MCF 10A (cell line): ENCODE measurements at regions not wholly inside any gene's neighbourhood (a gene's known extent, or its start where the extent isn't known, plus 50 kb on each side); places are given as distances from the start of the nearest gene placed in this dataset.
"Not testable (repeated sequence)": the region's sequence is repeated elsewhere in the genome, so short reads cannot be mapped to it uniquely, and the experiment has no call there.

Source experiments
- BruUV-seq: library from RNA; stranded (reverse); fragments of 400-500 nt; replicated peaks from 2 replicates; lab custom pipeline; 2021; lab: Mats Ljungman, UMichigan
- CTCF ChIA-PET: fragments of 300-600 bp; sonication (Branson Sonifier 250); formaldehyde crosslinking; extraction: SDS; loops from one replicate; lab custom pipeline; 2021; ENCODE audit warnings: antibody characterized with exemption, inconsistent platforms; lab: Yijun Ruan, JAX
- POLR2A ChIA-PET: fragments of 300-600, 350-650 bp; sonication (Branson Sonifier 250); formaldehyde crosslinking; extraction: SDS; loops from one replicate; lab custom pipeline; 2020; ENCODE audit warnings: antibody characterized with exemption, inconsistent platforms; lab: Yijun Ruan, JAX
- DNase-seq: peaks from one replicate; pipeline ENCODE4 v3.0.0-alpha.2; 2018; ENCODE audit not compliant: unreplicated experiment
- H3K27ac Mint-ChIP-seq: one replicate; pipeline ENCODE4 v1.8.0; 2022; ENCODE audit warnings: mild to moderate bottlenecking, low read depth, mixed read lengths; ENCODE audit not compliant: unreplicated experiment
- H3K27me3 Mint-ChIP-seq: one replicate; pipeline ENCODE4 v1.8.0; 2022; ENCODE audit warnings: mixed read lengths; ENCODE audit not compliant: insufficient read depth, unreplicated experiment
- H3K36me3 Mint-ChIP-seq: one replicate; pipeline ENCODE4 v1.8.0; 2022; ENCODE audit warnings: mild to moderate bottlenecking, moderate library complexity, mixed read lengths; ENCODE audit not compliant: insufficient read depth, unreplicated experiment
- H3K4me1 Mint-ChIP-seq: one replicate; pipeline ENCODE4 v1.8.0; 2022; ENCODE audit warnings: mixed read lengths; ENCODE audit not compliant: insufficient read depth, unreplicated experiment
- H3K4me3 Mint-ChIP-seq: one replicate; pipeline ENCODE4 v1.8.0; 2022; ENCODE audit warnings: mild to moderate bottlenecking, moderate library complexity, mixed read lengths; ENCODE audit not compliant: unreplicated experiment
- H3K9me3 Mint-ChIP-seq: one replicate; pipeline ENCODE4 v1.8.0; 2022; ENCODE audit warnings: mixed read lengths; ENCODE audit not compliant: unreplicated experiment
- intact Hi-C: fragments of 100-400 bp; cut with micrococcal nuclease; formaldehyde crosslinking; loops from 2 replicates; pipeline ENCODE4 v1.14.1; 2022
- TF ChIP-seq, protein P1 (sequence below): fragments of 200-600 bp; IDR thresholded peaks from one replicate; pipeline ENCODE4 v1.8.0; 2022; ENCODE audit warnings: antibody characterized with exemption, mild to moderate bottlenecking; ENCODE audit not compliant: unreplicated experiment

DNA sequence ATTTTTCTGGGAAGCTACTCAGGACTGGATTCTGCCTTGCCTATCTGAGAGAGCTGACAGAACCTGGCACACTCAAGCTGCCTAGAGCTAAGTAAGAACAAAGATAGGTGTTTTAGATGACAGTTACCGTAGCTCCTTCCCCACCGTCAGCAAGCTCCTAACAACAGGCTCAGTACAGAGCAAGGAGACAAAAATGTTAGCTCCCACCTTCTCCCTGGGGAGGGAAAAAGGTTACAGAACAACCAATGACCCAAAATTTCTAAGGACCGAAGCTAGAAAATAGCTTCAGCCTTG is 1058.2 kb upstream of the PCDH20 start:
- CTCF ChIA-PET = interaction anchor here (0.8 kb wide), 1 partner anchor 10 kb away, joined by 4 read pairs; no protein-coding TSS in a partner anchor

DNA sequence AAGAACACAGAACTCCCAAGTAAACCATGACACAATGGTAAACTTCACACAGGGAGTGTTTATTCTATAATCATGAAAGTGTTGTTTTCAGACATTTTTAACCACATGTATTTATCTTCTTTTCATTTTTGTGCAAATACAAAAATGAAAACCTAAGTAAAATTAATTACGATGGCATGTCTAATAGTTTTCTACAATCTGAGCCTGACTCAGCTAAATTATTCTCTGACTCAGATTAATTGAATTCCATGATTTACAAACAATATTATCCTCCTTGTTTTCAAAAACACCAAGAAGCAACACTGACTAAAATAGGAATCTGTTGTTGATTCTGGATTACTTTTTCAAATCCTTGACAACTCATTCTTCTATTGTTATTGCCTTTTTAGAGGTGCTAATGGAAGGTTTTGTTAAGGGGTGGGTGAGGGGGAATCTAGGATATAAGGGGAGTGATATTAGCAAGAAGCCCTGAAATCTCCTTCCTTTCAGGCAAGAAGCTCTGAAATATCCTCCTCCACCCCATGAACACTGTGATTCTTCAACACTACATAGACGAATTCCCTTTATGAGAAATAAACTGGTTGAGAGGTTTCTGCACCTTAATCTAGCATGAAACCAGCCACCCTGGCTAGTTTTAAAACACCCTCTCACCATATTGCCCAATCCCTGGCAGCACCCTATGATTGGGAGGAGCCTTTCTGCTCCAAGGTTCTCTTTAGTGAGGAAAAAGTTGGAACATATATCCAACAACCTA is 1057.7 kb upstream of the PCDH20 start:
- no TSS peak for BruUV-seq
- CTCF ChIA-PET = interaction anchor here (0.8 kb wide), 1 partner anchor 9 kb away, joined by 4 read pairs; no protein-coding TSS in a partner anchor

More for the DNA sequence above, 1058.2 kb upstream of the PCDH20 start:
- DNase-seq = no peak
- intact Hi-C loops = no loop called here
- peaks cover 7% of the 10 kb centered on the region for H3K9me3 Mint-ChIP-seq
- POLR2A ChIA-PET = no interaction called here
- no TSS peak for BruUV-seq
- peaks cover 12% of the 10 kb centered on the region for H3K27me3 Mint-ChIP-seq
- no peaks in the 10 kb centered on the region for H3K4me1 Mint-ChIP-seq
- TF ChIP-seq, protein P1, sequence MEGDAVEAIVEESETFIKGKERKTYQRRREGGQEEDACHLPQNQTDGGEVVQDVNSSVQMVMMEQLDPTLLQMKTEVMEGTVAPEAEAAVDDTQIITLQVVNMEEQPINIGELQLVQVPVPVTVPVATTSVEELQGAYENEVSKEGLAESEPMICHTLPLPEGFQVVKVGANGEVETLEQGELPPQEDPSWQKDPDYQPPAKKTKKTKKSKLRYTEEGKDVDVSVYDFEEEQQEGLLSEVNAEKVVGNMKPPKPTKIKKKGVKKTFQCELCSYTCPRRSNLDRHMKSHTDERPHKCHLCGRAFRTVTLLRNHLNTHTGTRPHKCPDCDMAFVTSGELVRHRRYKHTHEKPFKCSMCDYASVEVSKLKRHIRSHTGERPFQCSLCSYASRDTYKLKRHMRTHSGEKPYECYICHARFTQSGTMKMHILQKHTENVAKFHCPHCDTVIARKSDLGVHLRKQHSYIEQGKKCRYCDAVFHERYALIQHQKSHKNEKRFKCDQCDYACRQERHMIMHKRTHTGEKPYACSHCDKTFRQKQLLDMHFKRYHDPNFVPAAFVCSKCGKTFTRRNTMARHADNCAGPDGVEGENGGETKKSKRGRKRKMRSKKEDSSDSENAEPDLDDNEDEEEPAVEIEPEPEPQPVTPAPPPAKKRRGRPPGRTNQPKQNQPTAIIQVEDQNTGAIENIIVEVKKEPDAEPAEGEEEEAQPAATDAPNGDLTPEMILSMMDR = no peak
- H3K36me3 Mint-ChIP-seq = no peaks in the 10 kb centered on the region
- H3K4me3 Mint-ChIP-seq = no peak overlapping the region
- no peak overlapping the region for H3K27ac Mint-ChIP-seq

DNA sequence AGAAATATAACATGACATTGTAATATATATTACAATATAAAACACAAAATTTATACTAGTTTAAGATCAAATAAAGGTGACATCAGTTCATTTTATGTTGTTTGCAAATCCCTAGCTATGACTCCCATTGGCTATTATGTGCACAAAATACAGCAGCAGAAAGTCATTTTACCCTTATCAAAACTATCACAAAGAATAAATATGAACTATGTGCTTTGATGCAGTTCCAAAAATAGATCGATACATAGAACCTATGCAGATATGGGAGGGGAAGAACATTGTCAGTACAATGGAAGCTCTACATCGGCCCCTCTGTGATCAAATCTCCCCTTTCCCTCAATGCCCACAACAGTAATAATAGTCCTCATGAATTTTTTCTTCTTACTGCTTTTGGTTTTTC is 1038.1 kb upstream of the PCDH20 start:
- TF ChIP-seq, protein P1 = no peak
- ChIA-PET POLR2A (no interaction called here), CTCF (interaction anchor here (1.0 kb wide), 1 partner anchor 16 kb away, joined by 4 read pairs; no protein-coding TSS in a partner anchor)
- no peaks in the 10 kb centered on the region for H3K36me3 Mint-ChIP-seq
- intact Hi-C loops = no loop called here
- no peak overlapping the region for H3K27ac Mint-ChIP-seq
- H3K4me3 Mint-ChIP-seq = no peak overlapping the region
- DNase-seq = no peak
- no TSS peak for BruUV-seq
- H3K9me3 Mint-ChIP-seq = no peaks in the 10 kb centered on the region
- H3K27me3 Mint-ChIP-seq = peaks cover 2% of the 10 kb centered on the region
- H3K4me1 Mint-ChIP-seq = no peaks in the 10 kb centered on the region

More for the DNA sequence above, 1057.7 kb upstream of the PCDH20 start:
- no peaks in the 10 kb centered on the region for H3K4me1 Mint-ChIP-seq
- H3K9me3 Mint-ChIP-seq = peaks cover 7% of the 10 kb centered on the region
- H3K36me3 Mint-ChIP-seq = no peaks in the 10 kb centered on the region
- DNase-seq = no peak
- H3K27me3 Mint-ChIP-seq = peaks cover 12% of the 10 kb centered on the region
- POLR2A ChIA-PET = no interaction called here
- H3K27ac Mint-ChIP-seq = no peak overlapping the region
- TF ChIP-seq, protein P1 = no peak
- H3K4me3 Mint-ChIP-seq = no peak overlapping the region
- intact Hi-C loops = no loop called here

DNA sequence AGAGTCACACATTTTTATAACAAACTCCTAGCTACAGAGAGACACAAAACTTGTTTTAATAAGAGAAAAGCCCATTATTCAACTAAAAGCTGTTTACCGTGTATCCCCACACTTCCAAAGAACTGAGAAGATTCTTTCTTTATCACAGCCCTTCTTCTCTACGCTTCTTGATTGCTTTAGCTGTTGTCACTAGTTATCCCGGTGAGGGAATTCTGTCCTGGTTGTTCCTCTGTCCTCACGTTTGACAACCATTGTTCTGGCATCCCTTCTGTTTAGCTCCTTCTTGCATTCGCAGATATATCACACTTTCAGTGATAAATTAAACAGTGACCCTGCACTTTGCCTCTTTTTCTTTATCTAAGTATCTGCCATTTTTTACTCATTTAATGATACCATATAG is 1035.1 kb upstream of the PCDH20 start:
- TF ChIP-seq, protein P1 = no peak
- Mint-ChIP-seq H3K9me3 (no peaks in the 10 kb centered on the region), H3K36me3 (no peaks in the 10 kb centered on the region), H3K4me1 (no peaks in the 10 kb centered on the region), H3K27me3 (no peaks in the 10 kb centered on the region), H3K27ac (no peak overlapping the region), H3K4me3 (no peak overlapping the region)
- POLR2A ChIA-PET = no interaction called here
- BruUV-seq = no TSS peak
- intact Hi-C loops = no loop called here
- no peak for DNase-seq
- CTCF ChIA-PET = no interaction called here

DNA sequence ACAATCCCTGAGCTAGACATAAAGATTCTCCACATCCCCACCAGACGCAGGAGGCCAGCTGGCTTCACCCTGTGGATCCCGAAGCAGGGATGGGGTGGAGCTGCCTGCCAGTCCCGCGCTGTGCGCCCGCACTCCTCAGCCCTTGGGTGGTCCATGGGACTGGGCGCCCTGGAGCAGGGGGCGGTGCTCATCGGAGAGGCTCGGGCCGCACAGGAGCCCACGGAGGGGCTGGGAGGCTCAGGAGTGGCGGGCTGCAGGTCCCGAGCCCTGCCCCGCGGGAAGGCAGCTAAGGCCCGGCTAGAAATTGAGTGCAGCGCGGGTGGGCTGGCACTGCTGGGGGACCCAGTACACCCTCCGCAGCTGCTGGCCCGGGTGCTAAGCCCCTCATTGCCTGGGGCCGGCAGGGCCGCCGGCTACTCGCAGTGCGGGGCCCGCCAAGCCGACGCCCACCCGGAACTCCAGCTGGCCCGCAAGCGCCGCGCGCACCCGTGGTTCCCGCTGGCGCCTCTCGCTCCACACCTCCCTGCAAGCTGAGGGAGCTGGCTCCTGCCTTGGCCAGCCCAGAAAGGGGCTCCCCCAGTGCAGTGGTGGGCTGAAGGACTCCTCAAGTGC is 1032.2 kb upstream of the PCDH20 start:
- H3K36me3 Mint-ChIP-seq, BruUV-seq, intact Hi-C loops, POLR2A ChIA-PET, DNase-seq, H3K4me1 Mint-ChIP-seq, H3K4me3 Mint-ChIP-seq, H3K9me3 Mint-ChIP-seq, H3K27ac Mint-ChIP-seq, H3K27me3 Mint-ChIP-seq: not testable (repeated sequence)
- CTCF ChIA-PET = interaction anchor here (0.6 kb wide), 2 partner anchors 18 to 1714 kb away, joined by 3 to 5 read pairs; no protein-coding TSS in a partner anchor
